IPS-15b (cell line): ENCODE measurements at regions not wholly inside any gene's neighbourhood (a gene's known extent, or its start where the extent isn't known, plus 50 kb on each side); places are given as distances from the start of the nearest gene placed in this dataset.

Experiments used
- H3K27me3 ChIP-seq: one replicate; pipeline ENCODE4 v1.6.1; 2013; ENCODE audit warnings: low read length; ENCODE audit not compliant: control insufficient read depth, insufficient read depth
- H3K36me3 ChIP-seq: one replicate; pipeline ENCODE4 v1.6.1; 2013; ENCODE audit warnings: low read length; ENCODE audit not compliant: control insufficient read depth, insufficient read depth
- H3K4me1 ChIP-seq: one replicate; pipeline ENCODE4 v1.6.1; 2013; ENCODE audit warnings: mild to moderate bottlenecking, low read length; ENCODE audit not compliant: control insufficient read depth, insufficient read depth
- H3K4me3 ChIP-seq: one replicate; pipeline ENCODE4 v1.5.1; 2013; ENCODE audit warnings: low read depth, low read length
- H3K9ac ChIP-seq: one replicate; pipeline ENCODE4 v1.6.1; 2013; ENCODE audit warnings: low read depth, mild to moderate bottlenecking, low read length
- H3K9me3 ChIP-seq: one replicate; pipeline ENCODE4 v1.6.1; 2013; ENCODE audit warnings: mild to moderate bottlenecking, low read length; ENCODE audit not compliant: control insufficient read depth, insufficient read depth

DNA sequence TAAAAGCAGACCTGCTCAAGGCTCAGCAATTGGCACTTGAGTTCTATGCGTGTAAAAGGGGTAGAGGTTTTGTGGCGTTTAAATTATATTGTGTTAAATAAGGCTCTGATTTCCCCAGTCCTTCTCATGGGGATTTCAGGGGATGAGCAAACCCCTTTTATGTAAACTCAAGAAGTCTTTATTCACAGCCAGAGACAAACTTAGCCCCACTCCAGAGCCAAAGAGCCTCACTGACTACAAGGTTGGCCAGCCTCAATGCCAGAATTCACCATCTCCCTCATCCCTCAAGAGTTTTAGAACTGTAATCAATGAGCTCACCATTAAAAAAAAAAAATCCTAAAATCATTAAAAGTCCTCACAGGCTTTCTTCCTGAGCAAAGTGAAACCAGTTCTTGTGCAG lies 107.8 kb downstream of the SLC30A10 start:
- H3K9ac ChIP-seq, result no peak overlapping the region
- H3K36me3 ChIP-seq, result no peaks in the 10 kb centered on the region
- no peak overlapping the region for H3K4me3 ChIP-seq
- no peaks in the 10 kb centered on the region for H3K27me3 ChIP-seq
- no peaks in the 10 kb centered on the region for H3K9me3 ChIP-seq
- peaks cover 2% of the 10 kb centered on the region for H3K4me1 ChIP-seq

DNA sequence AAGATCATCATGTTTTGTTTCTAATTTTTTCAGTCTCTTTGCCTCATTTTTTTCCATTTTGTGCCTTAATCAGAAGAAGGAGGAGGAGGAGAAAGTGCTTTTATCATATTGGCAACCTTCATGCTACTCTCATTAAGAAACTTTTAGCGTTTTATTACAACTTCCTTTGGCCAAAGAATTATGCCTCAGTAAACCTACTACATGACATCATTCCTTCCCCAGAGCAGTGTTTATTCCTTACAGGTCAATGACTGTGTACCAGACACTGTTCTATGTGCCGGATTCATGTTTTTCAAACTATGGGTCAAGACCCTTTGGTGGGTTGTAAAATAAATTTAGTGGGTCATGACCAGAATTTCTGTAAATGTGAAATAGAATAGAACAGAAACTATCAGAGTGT lies 110.4 kb downstream of the SLC30A10 start:
- no peak overlapping the region for H3K4me3 ChIP-seq
- no peaks in the 10 kb centered on the region for H3K27me3 ChIP-seq
- no peaks in the 10 kb centered on the region for H3K9me3 ChIP-seq
- no peaks in the 10 kb centered on the region for H3K36me3 ChIP-seq
- no peaks in the 10 kb centered on the region for H3K4me1 ChIP-seq
- no peak overlapping the region for H3K9ac ChIP-seq

DNA sequence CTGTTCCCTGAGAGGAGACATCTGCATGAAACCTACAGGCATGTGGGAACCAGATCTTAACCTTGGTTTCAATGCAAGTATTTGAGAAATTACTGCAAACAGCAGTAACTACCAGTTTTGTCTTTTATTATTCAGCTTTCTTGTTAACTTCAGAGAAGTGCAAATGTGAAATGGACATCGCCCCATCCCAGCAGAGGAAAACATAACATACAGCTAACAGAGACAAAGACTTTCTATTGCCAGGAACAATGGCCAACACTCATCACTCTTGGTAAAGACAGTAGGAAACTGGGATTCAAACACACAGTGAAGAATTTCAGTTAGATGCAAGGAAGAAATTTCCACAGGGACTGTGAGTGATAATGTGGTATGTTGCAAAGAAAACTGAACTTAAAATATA lies 115.1 kb downstream of the SLC30A10 start:
- Histone ChIP-seq H3K4me1 (no peaks in the 10 kb centered on the region), H3K4me3 (no peak overlapping the region), H3K27me3 (no peaks in the 10 kb centered on the region), H3K36me3 (no peaks in the 10 kb centered on the region), H3K9ac (no peak overlapping the region), H3K9me3 (no peaks in the 10 kb centered on the region)

DNA sequence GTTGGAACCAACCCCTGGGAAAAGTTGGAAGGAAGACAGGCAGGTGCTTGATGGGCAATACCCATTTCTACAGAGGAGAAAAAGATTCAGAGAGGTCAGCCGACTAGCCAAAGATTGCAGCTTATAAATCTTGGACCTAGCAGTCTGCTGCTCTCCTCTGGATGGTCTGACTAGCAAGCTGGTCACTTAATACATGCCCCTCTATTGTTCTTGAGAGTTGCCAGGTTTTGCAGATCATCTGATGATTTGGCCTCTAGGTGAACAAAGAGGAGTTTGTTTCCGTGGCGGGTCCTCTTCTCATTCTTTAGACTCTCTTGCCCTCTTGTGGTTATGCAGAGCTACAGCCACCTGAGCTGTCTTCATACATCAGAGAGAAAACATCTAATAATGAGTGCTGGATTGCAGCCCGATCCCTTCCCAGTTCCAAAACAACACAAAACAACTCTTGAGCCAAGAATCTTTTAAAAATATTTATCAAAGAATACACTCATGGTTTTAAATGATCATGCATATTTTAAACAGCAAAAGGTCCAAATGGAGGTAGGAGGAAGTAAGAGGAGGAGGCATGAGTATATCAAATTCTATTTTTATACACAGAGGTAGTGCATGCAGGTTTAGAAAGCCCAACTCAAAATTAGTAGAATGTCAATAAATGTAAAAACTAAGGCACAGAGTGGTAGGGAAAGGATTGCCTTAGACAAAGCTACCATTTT lies 115.7 kb downstream of the SLC30A10 start:
- H3K9ac ChIP-seq, result no peak overlapping the region
- H3K27me3 ChIP-seq, result no peaks in the 10 kb centered on the region

DNA sequence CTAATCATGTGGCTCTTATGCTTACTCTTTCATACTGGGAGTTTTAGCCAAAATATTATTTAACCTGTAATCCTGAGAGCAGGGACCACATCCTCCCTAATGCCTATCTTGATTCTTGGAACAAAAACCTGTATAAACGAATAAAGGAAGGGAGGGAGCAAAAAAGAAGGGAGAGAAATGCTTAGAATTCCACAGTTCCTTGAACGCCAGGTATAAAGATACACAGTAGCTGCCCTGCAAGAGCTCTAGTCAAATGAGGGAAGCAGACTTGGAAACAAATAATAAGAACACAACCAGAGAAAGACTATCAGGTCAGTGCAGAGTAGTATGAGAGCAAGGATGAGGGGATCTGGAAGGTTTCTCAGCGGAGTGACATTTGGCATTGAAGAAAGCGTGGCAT lies 116.3 kb downstream of the SLC30A10 start:
- Histone ChIP-seq H3K9me3 (no peaks in the 10 kb centered on the region), H3K27me3 (no peaks in the 10 kb centered on the region)

More for the DNA sequence above, 115.7 kb downstream of the SLC30A10 start:
- Histone ChIP-seq H3K9me3 (no peaks in the 10 kb centered on the region), H3K4me1 (no peaks in the 10 kb centered on the region), H3K36me3 (no peaks in the 10 kb centered on the region), H3K4me3 (no peak overlapping the region)

DNA sequence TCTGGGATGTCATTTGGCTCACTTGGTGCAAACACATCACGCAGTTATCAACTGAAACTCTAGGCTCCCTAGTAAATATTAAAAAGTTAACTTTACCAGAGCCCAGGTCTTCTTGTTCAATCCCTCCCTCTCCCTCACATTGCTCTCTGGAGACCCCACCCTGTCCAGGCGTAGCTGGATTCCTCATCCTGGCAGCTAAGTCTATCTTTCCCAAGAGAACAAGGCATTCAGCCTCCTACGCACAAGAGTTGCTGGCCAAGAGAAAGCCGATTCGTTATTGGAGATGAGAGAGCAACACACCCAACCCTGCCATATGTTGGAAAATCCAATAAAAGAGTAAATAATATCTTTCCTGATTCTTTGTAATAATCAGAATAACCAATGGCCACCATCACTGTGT lies 117.9 kb downstream of the SLC30A10 start:
- H3K9ac ChIP-seq, result no peak overlapping the region
- H3K27me3 ChIP-seq, result no peaks in the 10 kb centered on the region
- H3K4me3 ChIP-seq, result no peak overlapping the region
- H3K9me3 ChIP-seq, result no peaks in the 10 kb centered on the region
- H3K36me3 ChIP-seq, result no peaks in the 10 kb centered on the region
- H3K4me1 ChIP-seq, result no peaks in the 10 kb centered on the region

More for the DNA sequence above, 116.3 kb downstream of the SLC30A10 start:
- no peak overlapping the region for H3K9ac ChIP-seq
- H3K4me1 ChIP-seq, result no peaks in the 10 kb centered on the region
- H3K36me3 ChIP-seq, result no peaks in the 10 kb centered on the region
- H3K4me3 ChIP-seq, result no peak overlapping the region

DNA sequence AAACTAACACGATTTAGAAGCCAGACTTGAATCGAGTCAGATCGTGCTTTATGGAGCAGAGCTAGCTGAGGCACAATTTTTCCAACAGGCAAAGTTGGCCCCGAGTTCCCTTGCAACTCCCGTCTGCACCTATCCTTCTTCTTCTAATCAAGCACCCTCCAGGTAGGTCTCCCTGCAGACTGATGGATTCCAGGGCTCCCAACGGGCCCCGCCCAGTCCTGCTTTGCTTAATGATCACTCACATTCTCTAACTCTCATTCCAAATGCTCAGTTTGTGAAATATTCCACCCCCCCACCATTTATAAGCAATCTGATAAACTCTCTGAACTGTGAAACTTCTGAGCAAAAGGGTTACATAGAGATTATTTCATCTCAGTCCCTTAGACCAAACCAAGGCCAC lies 119.6 kb downstream of the SLC30A10 start:
- Histone ChIP-seq H3K4me3 (no peak overlapping the region), H3K9me3 (no peaks in the 10 kb centered on the region), H3K9ac (no peak overlapping the region), H3K36me3 (no peaks in the 10 kb centered on the region), H3K27me3 (no peaks in the 10 kb centered on the region), H3K4me1 (no peaks in the 10 kb centered on the region)

DNA sequence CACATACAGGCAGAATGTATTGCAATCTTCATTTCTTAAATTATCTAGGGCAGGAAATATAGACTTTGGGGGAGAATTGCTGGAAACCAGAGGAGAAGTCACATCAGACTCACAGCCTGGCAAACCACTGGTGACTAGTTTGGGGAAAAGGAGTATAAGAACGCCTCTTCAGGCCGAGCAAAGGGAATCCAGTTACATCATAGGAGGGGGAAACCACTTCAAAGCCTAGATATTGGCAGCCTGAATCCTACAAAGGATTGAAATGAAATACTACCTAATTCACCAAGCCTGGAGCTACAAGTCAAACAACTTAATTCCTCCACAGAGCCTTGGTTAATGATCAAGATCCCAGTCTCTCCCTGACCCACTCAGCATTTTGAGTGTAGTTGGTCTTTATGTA lies 121.7 kb downstream of the SLC30A10 start:
- no peak overlapping the region for H3K4me3 ChIP-seq
- no peak overlapping the region for H3K9ac ChIP-seq
- H3K36me3 ChIP-seq, result no peaks in the 10 kb centered on the region
- no peaks in the 10 kb centered on the region for H3K4me1 ChIP-seq
- no peaks in the 10 kb centered on the region for H3K27me3 ChIP-seq
- no peaks in the 10 kb centered on the region for H3K9me3 ChIP-seq

DNA sequence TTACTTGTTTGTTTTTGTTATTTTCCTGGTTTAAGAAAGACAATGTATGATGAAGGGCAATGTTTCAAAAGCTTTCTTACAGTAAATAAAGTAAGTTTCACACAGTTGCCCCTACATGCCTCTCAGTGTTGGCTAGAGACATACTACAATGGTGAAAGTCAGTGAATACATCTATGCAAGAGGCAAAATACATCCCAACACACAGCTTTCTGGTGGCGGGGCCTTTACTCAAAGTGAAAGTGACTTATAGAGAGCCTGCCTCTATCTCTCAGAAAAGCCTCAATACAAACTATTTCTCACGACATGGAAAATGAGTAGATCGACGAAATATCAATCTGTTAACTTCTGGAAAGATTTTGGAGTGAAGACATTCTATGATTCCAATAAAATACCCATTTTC lies 122.3 kb downstream of the SLC30A10 start:
- no peaks in the 10 kb centered on the region for H3K27me3 ChIP-seq
- no peaks in the 10 kb centered on the region for H3K36me3 ChIP-seq
- H3K4me3 ChIP-seq, result no peak overlapping the region
- no peak overlapping the region for H3K9ac ChIP-seq
- no peaks in the 10 kb centered on the region for H3K9me3 ChIP-seq
- H3K4me1 ChIP-seq, result no peaks in the 10 kb centered on the region

DNA sequence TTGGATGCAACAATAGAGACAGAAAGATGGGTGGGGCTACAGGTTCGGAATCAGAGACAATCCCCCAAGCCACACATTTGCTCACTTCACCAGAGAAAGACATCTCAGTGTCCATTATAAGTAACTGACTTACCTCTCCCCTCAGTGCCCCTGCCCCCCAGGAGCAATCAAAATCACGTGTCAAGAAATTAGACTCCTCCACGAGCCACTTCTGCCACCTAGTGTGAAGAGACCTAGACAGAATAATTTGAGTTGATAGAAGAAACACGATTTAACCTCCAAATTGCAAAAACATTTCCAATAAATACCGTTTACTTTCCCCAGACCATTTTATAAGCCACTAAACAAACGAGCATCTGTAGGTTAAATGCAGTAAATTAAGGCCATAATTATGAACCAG lies 123.2 kb downstream of the SLC30A10 start:
- Histone ChIP-seq H3K36me3 (no peaks in the 10 kb centered on the region), H3K9ac (no peak overlapping the region), H3K4me3 (no peak overlapping the region), H3K27me3 (no peaks in the 10 kb centered on the region), H3K9me3 (no peaks in the 10 kb centered on the region), H3K4me1 (no peaks in the 10 kb centered on the region)

DNA sequence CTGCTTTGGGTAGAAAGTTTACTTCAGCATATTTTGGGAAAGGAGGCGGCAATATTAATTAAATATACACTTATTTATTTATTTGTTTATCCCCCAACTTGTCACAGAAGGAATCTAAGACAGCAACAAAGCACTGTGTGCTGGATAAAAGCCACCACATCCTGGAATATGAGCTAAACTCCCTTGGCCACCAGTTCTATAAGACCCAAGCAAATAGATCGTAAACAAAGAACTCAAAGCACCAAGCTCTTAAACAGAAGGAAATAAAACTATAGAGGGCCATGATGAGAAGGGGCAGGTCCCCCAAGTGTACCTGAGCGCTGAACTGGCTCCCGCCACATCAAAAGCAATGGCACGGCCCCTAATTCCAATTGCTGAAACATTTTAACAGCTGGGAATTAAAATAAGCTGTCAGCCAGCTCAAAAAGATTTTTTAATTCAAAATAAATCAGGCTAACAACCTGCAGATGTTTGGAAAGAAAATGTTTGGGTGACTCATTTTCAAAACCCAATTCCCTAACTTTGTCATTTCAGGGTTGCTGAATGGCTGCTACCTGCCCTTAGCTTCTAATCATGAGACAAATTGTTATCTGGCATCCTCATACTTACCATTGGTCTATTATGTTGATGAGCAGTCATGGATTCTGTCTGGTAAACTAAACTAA lies 127.1 kb downstream of the SLC30A10 start:
- no peak overlapping the region for H3K4me3 ChIP-seq
- no peaks in the 10 kb centered on the region for H3K27me3 ChIP-seq
- H3K9me3 ChIP-seq, result no peaks in the 10 kb centered on the region
- no peaks in the 10 kb centered on the region for H3K36me3 ChIP-seq
- H3K9ac ChIP-seq, result no peak overlapping the region
- H3K4me1 ChIP-seq, result no peaks in the 10 kb centered on the region

DNA sequence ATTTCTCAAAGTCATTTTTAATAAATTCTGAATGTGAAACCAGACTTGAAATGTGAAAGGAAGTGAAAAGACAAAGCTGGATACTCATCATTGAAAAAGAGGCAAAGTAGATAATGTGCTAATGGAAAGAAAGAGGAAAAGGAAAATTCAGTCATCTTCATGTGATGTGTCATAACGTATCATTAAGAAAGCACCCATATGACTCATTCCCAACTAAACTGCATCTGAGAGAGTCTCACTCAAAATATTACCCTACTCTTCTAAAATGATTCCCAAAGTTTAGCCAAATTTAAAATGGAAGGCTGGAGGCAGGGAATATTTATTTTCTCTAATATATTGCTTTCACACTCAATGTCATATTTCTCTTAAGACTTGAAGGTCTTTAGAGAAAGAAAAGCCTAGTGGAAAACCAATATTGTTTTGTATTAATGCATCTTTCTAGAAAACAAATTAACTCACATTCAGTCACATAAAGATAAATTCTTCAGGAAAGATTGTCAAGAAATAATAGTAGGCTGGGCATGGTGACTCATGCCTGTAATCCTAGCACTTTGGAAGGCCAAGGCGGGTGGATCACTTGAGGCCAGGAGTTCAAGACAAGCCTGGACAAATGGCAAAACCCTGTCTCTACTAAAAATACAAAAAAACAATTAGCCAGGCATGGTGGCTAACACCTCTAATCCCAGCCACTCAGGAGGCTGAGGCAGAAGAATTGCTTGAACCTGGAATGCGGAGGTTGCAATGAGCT lies 129.9 kb downstream of the SLC30A10 start:
- H3K4me3 ChIP-seq, result no peak overlapping the region

More for the DNA sequence above, 129.9 kb downstream of the SLC30A10 start:
- no peak overlapping the region for H3K9ac ChIP-seq
- no peaks in the 10 kb centered on the region for H3K9me3 ChIP-seq
- no peaks in the 10 kb centered on the region for H3K4me1 ChIP-seq
- no peaks in the 10 kb centered on the region for H3K36me3 ChIP-seq
- H3K27me3 ChIP-seq, result no peaks in the 10 kb centered on the region
